Fibroblast of lung (primary cell): ENCODE measurements at regions not wholly inside any gene's neighbourhood (a gene's known extent, or its start where the extent isn't known, plus 50 kb on each side); places are given as distances from the start of the nearest gene placed in this dataset.

ENCODE experiments used
- EZH2 ChIP-seq: IDR thresholded peaks from 2 replicates; pipeline ENCODE4 v1.5.1; 2012; ENCODE audit warnings: low read length, control low read depth, mild to moderate bottlenecking; ENCODE audit errors: missing control alignments
- TF ChIP-seq, protein P1 (sequence below), 2 donors: IDR thresholded peaks in 1 of 2; conservative IDR thresholded peaks in 1 of 2; 1 replicate in 1 of 2; 2 replicates in 1 of 2; pipeline ENCODE4 v1.5.1; 2011 to 2012; ENCODE audit warnings: low read length in 2 of 2, control low read depth in 1 of 2, inconsistent platforms in 1 of 2, low read depth in 1 of 2, mild to moderate bottlenecking in 1 of 2

DNA sequence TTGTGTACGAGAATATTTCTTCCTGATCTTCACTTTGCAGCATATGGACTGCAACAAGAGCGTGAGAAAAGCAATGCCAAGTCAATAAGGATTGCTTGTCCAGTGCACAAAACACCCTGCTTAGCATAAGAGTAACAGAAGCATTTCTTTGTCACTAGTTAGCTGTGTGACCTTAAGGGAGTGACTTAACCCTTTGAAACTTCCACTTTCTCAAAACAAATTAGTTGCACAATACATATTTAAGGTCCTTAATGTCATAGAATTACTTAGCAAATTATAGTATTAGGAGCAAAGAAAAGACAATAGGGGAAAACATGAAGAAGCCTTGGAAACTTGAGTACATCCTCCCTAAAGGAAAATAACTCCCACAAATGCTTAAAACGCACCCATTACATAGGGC, 230.1 kb downstream of the RNF152 start:
- TF ChIP-seq, protein P1, sequence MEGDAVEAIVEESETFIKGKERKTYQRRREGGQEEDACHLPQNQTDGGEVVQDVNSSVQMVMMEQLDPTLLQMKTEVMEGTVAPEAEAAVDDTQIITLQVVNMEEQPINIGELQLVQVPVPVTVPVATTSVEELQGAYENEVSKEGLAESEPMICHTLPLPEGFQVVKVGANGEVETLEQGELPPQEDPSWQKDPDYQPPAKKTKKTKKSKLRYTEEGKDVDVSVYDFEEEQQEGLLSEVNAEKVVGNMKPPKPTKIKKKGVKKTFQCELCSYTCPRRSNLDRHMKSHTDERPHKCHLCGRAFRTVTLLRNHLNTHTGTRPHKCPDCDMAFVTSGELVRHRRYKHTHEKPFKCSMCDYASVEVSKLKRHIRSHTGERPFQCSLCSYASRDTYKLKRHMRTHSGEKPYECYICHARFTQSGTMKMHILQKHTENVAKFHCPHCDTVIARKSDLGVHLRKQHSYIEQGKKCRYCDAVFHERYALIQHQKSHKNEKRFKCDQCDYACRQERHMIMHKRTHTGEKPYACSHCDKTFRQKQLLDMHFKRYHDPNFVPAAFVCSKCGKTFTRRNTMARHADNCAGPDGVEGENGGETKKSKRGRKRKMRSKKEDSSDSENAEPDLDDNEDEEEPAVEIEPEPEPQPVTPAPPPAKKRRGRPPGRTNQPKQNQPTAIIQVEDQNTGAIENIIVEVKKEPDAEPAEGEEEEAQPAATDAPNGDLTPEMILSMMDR (conservative IDR thresholded peaks at IDR 0.05 in 1 of 2, IDR thresholded peaks at IDR 0.05 in 1 of 2; ENCODE audit: low read depth in 1 of 2, low read length in 2 of 2): no peak
- no peak for TF ChIP-seq EZH2
